Type B pancreatic cell (in vitro differentiated cells): ENCODE measurements at regions not wholly inside any gene's neighbourhood (a gene's known extent, or its start where the extent isn't known, plus 50 kb on each side); places are given as distances from the start of the nearest gene placed in this dataset.

ENCODE experiments used
- DNase-seq: peaks from one replicate; pipeline ENCODE4 v3.0.0; 2021; ENCODE audit warnings: mixed read lengths; ENCODE audit not compliant: unreplicated experiment; ENCODE audit errors: extremely low spot score
- H3K27ac Mint-ChIP-seq: 2 replicates; pipeline ENCODE4 v1.8.0; 2021; ENCODE audit warnings: mild to moderate bottlenecking, mixed read lengths
- H3K27me3 Mint-ChIP-seq: 2 replicates; pipeline ENCODE4 v1.8.0; 2021; ENCODE audit warnings: mixed read lengths
- H3K36me3 Mint-ChIP-seq: 2 replicates; pipeline ENCODE4 v1.8.0; 2021; ENCODE audit warnings: mixed read lengths
- H3K4me1 Mint-ChIP-seq: one replicate; pipeline ENCODE4 v1.8.0; 2021; ENCODE audit warnings: mixed read lengths; ENCODE audit not compliant: unreplicated experiment
- H3K4me3 Mint-ChIP-seq: 2 replicates; pipeline ENCODE4 v1.8.0; 2021; ENCODE audit warnings: mild to moderate bottlenecking, mixed read lengths
- H3K9me3 Mint-ChIP-seq: 2 replicates; pipeline ENCODE4 v1.8.0; 2021; ENCODE audit warnings: mixed read lengths
- TF ChIP-seq, protein P1 (sequence below): fragments of 200-600 bp; sonication (generic); conservative IDR thresholded peaks from 2 replicates; pipeline ENCODE4 v1.5.0; 2021; ENCODE audit warnings: antibody characterized with exemption, mild to moderate bottlenecking

DNA sequence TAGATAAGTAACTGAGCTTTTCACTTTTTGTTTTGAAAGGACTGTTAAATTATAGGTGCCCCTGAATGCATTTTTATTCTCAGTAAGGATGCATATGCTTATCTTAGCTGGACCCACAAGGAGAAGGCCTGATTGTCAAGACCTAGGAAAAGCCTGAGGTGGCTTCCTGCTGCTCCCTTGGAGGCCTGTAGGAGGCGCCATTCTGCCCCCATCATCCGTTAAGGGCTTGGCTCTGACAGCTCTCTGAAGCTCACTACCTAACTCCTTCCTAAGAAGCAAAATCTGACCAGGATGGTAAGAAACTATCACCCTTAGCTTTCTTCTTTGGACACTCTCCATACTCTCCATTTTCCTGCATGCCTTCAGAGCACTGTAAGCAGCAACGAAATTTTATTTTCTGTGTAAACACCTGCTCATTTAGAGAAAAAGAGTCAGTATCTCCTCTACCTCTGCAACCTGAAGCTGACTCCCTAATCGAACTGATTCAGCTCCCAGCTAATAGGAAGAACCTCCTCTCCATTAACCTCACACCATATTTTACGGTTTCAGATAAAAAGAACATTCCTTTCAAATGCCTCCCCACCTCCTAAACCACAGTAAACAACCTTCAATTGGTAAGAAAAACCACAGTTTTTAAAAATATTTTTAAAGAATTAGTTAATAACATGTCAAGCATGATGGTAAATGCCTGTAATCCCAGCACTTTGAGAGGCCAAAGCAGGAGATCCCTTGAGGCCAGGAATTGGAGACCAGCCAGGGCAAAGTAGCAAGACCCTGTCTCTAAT is 73.4 kb upstream of the EDNRA start:
- H3K9me3 Mint-ChIP-seq: peaks cover 5% of the 10 kb centered on the region
- TF ChIP-seq, protein P1, sequence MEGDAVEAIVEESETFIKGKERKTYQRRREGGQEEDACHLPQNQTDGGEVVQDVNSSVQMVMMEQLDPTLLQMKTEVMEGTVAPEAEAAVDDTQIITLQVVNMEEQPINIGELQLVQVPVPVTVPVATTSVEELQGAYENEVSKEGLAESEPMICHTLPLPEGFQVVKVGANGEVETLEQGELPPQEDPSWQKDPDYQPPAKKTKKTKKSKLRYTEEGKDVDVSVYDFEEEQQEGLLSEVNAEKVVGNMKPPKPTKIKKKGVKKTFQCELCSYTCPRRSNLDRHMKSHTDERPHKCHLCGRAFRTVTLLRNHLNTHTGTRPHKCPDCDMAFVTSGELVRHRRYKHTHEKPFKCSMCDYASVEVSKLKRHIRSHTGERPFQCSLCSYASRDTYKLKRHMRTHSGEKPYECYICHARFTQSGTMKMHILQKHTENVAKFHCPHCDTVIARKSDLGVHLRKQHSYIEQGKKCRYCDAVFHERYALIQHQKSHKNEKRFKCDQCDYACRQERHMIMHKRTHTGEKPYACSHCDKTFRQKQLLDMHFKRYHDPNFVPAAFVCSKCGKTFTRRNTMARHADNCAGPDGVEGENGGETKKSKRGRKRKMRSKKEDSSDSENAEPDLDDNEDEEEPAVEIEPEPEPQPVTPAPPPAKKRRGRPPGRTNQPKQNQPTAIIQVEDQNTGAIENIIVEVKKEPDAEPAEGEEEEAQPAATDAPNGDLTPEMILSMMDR: peak; percentile 50
- H3K27me3 Mint-ChIP-seq: no peaks in the 10 kb centered on the region
- no peak overlapping the region for H3K4me3 Mint-ChIP-seq
- no peaks in the 10 kb centered on the region for H3K36me3 Mint-ChIP-seq
- no peaks in the 10 kb centered on the region for H3K4me1 Mint-ChIP-seq
- H3K27ac Mint-ChIP-seq: no peak overlapping the region
- DNase-seq: no peak

DNA sequence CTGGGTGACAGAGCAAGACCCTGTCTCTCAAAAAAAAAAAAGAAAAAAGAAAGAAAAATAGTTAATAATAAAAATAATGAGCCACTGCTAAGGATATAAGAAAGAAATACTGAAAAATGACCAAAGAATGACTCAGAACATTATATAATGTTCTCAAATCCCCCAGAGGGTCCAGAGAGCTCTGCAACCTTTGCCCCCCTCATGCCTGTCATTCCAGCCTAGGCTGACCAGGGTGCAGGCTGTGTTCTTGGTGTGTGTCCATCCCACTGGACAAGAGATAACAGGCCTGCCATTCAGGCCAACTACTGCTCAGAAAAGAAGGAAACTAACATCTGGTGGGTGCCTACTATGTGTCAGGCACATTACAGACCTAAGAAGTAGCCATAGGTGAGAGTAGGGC is 72.7 kb upstream of the EDNRA start:
- no peaks in the 10 kb centered on the region for H3K4me1 Mint-ChIP-seq
- TF ChIP-seq, protein P1: no peak
- H3K4me3 Mint-ChIP-seq: no peak overlapping the region
- H3K9me3 Mint-ChIP-seq: peaks cover 5% of the 10 kb centered on the region
- H3K27ac Mint-ChIP-seq: no peak overlapping the region
- H3K27me3 Mint-ChIP-seq: no peaks in the 10 kb centered on the region
- no peak for DNase-seq
- no peaks in the 10 kb centered on the region for H3K36me3 Mint-ChIP-seq

DNA sequence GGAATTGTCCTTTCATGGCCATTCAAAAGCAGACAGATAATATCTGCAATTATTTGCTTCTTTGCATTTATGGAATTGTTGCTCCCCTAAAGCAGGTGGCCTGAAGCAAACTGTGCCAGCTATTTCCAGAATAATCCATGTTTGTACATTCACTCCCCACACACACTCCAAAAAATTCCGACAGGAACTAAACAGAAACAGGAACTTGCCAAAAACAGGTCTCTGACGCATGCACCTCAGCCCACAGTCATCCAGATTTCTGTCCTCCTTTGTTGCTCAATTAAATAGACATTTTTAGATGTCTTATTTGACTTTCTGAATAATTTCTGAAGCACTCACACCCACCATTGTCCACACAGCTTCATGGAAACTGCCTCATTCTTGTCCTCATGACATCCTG is 71.5 kb upstream of the EDNRA start:
- H3K9me3 Mint-ChIP-seq: peaks cover under 1% of the 10 kb centered on the region
- DNase-seq: no peak

DNA sequence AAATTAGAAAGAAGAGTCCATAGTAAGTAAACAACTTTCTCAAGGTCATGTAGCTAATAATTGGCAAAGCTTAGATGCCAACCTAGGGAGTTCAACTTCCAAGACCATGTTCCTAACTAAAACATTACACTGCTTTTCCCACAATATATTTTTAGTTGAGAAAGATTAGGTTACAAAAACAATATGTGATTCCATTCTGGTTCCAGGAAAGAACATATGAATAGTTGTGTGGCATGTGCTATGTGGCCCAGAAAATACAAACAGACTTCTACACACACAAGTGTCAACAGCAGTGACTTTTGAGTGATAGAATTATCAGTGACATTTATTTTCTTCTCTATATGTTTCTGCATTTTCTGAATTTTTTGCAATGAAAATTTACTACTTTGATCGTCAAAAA is 62.7 kb upstream of the EDNRA start:
- no peak overlapping the region for H3K4me3 Mint-ChIP-seq
- H3K27ac Mint-ChIP-seq: no peak overlapping the region
- no peaks in the 10 kb centered on the region for H3K4me1 Mint-ChIP-seq
- H3K36me3 Mint-ChIP-seq: no peaks in the 10 kb centered on the region
- DNase-seq: no peak
- H3K9me3 Mint-ChIP-seq: peaks cover 5% of the 10 kb centered on the region
- TF ChIP-seq, protein P1: no peak
- no peaks in the 10 kb centered on the region for H3K27me3 Mint-ChIP-seq

More for the DNA sequence above, 71.5 kb upstream of the EDNRA start:
- Mint-ChIP-seq H3K27me3 (no peaks in the 10 kb centered on the region), H3K4me1 (no peaks in the 10 kb centered on the region), H3K27ac (no peak overlapping the region), H3K36me3 (no peaks in the 10 kb centered on the region), H3K4me3 (no peak overlapping the region)
- TF ChIP-seq, protein P1: no peak

DNA sequence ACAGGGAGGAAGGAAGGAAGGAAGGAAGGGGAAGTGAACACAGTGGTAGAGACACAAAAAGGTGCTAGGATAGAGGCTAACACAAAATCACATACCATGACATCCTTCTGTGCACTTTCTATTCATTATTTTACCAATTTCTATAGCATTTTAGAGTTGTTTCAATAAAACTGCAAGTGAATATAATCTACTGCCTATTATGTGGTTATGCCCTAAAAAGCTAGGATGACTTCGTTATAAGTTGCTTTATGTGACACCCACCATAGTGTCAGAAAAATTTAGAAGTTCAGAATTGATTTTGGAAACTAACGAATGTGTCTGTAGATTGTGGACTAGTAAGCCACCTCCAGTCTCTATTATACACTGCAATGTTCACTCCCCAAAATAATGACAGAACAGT is 59.4 kb upstream of the EDNRA start:
- DNase-seq: no peak
- no peaks in the 10 kb centered on the region for H3K4me1 Mint-ChIP-seq
- no peaks in the 10 kb centered on the region for H3K36me3 Mint-ChIP-seq
- H3K27me3 Mint-ChIP-seq: no peaks in the 10 kb centered on the region
- H3K4me3 Mint-ChIP-seq: no peak overlapping the region
- TF ChIP-seq, protein P1: no peak
- H3K9me3 Mint-ChIP-seq: no peaks in the 10 kb centered on the region
- no peak overlapping the region for H3K27ac Mint-ChIP-seq
